Tibial artery (tissue), 4 donors: ENCODE measurements at regions not wholly inside any gene's neighbourhood (a gene's known extent, or its start where the extent isn't known, plus 50 kb on each side); places are given as distances from the start of the nearest gene placed in this dataset.

Experiments used
- DNase-seq, 2 donors: peaks; one replicate each; pipeline ENCODE4 v3.0.0-alpha.2; 2019
- H3K27ac ChIP-seq, 2 donors: fragments of 200-600 bp; sonication (generic) in 1 of 2; 1 replicate in 1 of 2; 2 replicates in 1 of 2; pipeline ENCODE4 v1.5.1; 2018 to 2019; ENCODE audit warnings: mild to moderate bottlenecking in 1 of 2
- H3K27me3 ChIP-seq, 2 donors: fragments of 200-600 bp; sonication (generic) in 1 of 2; one replicate each; pipeline versions ENCODE4 v1.5.1 to v1.6.0; 2016 to 2019
- H3K36me3 ChIP-seq, 3 donors: fragments of 200-600 bp; sonication (generic) in 2 of 3; one replicate each; pipeline ENCODE4 v1.5.1; 2016 to 2019; ENCODE audit warnings: mild to moderate bottlenecking in 2 of 3
- H3K4me1 ChIP-seq, 4 donors: fragments of 200-600 bp; sonication (generic) in 2 of 4; 1 replicate in 3 of 4; 2 replicates in 1 of 4; pipeline ENCODE4 v1.5.1; 2016 to 2019
- H3K4me3 ChIP-seq, 2 donors: fragments of 200-600 bp; sonication (generic) in 1 of 2; 1 replicate in 1 of 2; 2 replicates in 1 of 2; pipeline ENCODE4 v1.5.1; 2018 to 2019; ENCODE audit warnings: mild to moderate bottlenecking in 2 of 2
- H3K9me3 ChIP-seq, 3 donors: fragments of 200-600 bp; sonication (generic) in 1 of 3; one replicate each; pipeline ENCODE4 v1.5.1; 2016 to 2019
- intact Hi-C: fragments of 100-400 bp; cut with DNase I; formaldehyde crosslinking; loops from one replicate; pipeline ENCODE4 v1.15.0; 2023; ENCODE audit warnings: low total_unique reads
- TF ChIP-seq, protein P1 (sequence below), 2 experiments: fragments of 200-600 bp in 1 of 2; fragments of 450-650 bp in 1 of 2; IDR thresholded peaks; one replicate each; pipeline ENCODE4 v1.5.1; 2017 to 2019; ENCODE audit warnings: antibody characterized with exemption in 2 of 2, mild to moderate bottlenecking in 1 of 2, moderate library complexity in 1 of 2

DNA sequence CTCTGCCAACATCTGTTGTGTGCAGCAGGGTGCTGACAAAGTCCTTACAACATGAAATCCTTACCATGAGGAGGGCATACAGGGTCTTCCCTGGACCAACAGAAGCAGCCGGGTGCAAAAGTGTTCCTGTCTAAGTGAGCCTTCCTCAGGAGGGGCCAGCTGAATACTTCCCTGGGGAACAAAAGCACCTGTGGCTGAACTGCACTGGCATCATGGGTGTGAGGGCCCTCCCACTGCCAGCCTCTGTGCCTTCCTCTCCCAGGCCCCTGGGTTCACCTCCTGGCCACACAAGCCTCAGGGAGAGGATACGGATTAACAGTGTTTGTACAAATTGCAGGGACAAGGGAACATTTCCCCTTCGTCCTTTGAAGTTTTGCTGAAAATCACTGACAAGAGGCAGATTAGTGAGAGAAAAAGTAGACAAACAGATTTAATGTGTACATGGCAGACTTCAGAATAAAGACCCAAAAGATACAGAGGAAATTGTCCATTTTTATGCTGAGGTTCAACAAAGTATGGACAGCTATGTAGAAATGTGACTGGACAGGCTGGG is 91.0 kb upstream of the PPM1J start:
- Histone ChIP-seq H3K36me3 (no peaks in the 10 kb centered on the region), H3K4me3 (no peak overlapping the region), H3K4me1 (no peaks in the 10 kb centered on the region), H3K9me3 (no peaks in the 10 kb centered on the region), H3K27me3 (no peaks in the 10 kb centered on the region), H3K27ac (no peak overlapping the region)
- DNase-seq: no peak
- intact Hi-C loops: no loop called here
- TF ChIP-seq, protein P1, sequence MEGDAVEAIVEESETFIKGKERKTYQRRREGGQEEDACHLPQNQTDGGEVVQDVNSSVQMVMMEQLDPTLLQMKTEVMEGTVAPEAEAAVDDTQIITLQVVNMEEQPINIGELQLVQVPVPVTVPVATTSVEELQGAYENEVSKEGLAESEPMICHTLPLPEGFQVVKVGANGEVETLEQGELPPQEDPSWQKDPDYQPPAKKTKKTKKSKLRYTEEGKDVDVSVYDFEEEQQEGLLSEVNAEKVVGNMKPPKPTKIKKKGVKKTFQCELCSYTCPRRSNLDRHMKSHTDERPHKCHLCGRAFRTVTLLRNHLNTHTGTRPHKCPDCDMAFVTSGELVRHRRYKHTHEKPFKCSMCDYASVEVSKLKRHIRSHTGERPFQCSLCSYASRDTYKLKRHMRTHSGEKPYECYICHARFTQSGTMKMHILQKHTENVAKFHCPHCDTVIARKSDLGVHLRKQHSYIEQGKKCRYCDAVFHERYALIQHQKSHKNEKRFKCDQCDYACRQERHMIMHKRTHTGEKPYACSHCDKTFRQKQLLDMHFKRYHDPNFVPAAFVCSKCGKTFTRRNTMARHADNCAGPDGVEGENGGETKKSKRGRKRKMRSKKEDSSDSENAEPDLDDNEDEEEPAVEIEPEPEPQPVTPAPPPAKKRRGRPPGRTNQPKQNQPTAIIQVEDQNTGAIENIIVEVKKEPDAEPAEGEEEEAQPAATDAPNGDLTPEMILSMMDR (IDR thresholded peaks at IDR 0.05): no peak

DNA sequence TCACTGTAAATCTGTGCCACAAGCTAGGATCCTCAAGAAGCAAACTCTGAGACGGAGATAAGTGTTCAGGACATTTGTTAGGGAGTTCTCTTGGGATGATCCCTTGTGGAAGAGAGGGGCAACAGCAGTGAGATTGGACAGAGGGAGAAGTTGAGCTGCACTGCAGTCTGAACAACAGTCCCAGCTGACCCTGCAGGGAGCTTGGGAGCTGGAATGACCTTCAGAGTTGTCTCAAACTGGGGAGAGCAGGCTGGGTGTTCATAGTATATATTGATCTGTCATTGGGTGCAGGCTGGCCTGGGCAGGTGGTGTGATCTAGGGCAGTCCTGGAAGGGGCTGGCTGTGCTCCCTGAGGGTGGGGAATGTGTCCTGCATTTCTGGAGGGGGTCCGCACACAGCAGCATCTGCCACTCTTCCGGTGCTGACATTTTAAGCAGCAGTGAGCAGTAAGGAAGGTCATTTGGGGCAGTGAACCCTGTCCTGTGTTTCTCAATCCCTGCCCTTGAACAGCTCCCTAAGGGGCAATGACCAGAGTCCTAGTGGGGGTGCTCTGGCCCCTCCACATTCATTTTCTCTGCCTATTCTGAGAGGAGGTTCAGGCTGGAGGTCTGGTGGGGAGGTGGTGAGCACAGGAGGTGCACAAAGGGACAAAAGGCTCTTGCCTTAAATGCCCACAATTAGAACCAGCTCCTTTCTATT is 90.2 kb upstream of the PPM1J start:
- DNase-seq: no peak
- H3K27me3 ChIP-seq: no peaks in the 10 kb centered on the region
- no peaks in the 10 kb centered on the region for H3K36me3 ChIP-seq
- H3K4me1 ChIP-seq: no peaks in the 10 kb centered on the region
- H3K9me3 ChIP-seq: no peaks in the 10 kb centered on the region
- H3K27ac ChIP-seq: no peak overlapping the region
- intact Hi-C loops: no loop called here
- H3K4me3 ChIP-seq: no peak overlapping the region
- TF ChIP-seq, protein P1 (IDR thresholded peaks at IDR 0.05): no peak

DNA sequence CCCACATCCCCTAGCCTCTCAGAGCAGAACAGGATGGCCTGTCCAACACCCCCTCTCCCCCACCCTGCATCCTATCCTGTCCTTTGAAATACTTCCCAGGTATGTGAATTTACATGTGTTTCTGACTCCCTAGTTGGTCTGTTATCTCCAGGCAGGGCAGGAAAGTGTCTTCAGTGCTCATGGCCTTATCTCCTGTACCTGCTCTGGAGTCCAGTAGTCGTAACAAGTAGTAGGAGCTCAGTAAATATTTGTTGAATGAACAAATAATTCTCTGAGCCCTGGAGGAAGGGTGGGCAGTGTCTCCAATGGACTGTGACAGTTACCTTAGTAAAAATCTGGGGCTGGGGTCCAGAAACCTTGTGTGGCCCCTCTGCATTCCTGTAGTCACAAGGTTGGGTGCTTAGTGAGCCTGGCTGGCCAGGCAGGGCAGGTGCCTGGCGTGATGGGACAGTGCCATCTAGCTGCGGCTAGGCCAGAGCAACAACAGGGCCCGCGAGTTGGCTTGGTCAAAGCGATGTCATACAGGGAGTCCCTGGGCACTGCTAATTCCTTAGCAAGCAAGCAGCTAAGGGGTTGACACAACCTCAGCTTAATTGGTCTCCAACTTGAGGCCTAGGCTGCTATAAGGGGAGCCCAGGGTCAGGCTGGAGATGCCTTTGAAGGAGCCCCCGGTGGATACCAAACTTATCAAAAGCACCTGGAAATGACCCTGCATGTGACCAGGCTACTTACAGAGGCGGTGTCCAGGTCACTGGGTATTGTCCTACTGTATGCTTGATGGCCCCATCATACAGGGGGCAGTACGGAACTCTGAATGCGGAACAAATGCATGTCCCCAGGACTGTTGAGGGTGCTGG is 89.0 kb upstream of the PPM1J start:
- TF ChIP-seq, protein P1 (IDR thresholded peaks at IDR 0.05): peak; percentile 41 to 48
- intact Hi-C loops: loop anchor here (5.0 kb wide), 1 partner anchor 87 kb away; the partner anchor contains the start of gene PPM1J
- DNase-seq: peak; percentile 25 to 69

DNA sequence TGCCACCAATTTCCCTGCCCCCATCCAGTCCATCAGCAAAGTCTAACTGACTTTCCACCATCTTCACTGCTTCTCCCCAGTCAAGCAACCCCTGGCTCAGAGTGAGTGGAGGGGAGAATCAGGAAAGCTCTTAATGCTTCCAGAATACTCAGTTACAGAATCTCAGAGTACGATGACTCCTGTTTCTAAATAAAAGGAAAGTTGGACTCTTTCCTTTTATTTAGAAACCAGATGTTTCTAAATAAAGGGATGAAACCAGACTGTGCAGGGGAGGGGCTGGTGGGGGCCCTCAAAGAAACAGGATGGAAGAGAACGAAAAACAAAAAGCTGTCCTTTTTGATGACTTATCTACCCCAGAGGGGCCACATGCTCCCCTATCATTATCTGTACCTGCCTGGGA is 85.2 kb upstream of the PPM1J start:
- no peak overlapping the region for H3K27ac ChIP-seq
- no peak for DNase-seq
- no peaks in the 10 kb centered on the region for H3K27me3 ChIP-seq
- H3K9me3 ChIP-seq: no peaks in the 10 kb centered on the region
- intact Hi-C loops: loop anchor here (5.0 kb wide), 1 partner anchor 83 kb away; the partner anchor contains the start of gene PPM1J
- TF ChIP-seq, protein P1 (IDR thresholded peaks at IDR 0.05): no peak
- no peaks in the 10 kb centered on the region for H3K36me3 ChIP-seq
- H3K4me3 ChIP-seq: no peak overlapping the region
- H3K4me1 ChIP-seq: no peaks in the 10 kb centered on the region

More for the DNA sequence above, 89.0 kb upstream of the PPM1J start:
- no peaks in the 10 kb centered on the region for H3K36me3 ChIP-seq
- H3K4me3 ChIP-seq: no peak overlapping the region
- H3K9me3 ChIP-seq: no peaks in the 10 kb centered on the region
- no peak overlapping the region for H3K27ac ChIP-seq
- no peaks in the 10 kb centered on the region for H3K4me1 ChIP-seq
- no peaks in the 10 kb centered on the region for H3K27me3 ChIP-seq

DNA sequence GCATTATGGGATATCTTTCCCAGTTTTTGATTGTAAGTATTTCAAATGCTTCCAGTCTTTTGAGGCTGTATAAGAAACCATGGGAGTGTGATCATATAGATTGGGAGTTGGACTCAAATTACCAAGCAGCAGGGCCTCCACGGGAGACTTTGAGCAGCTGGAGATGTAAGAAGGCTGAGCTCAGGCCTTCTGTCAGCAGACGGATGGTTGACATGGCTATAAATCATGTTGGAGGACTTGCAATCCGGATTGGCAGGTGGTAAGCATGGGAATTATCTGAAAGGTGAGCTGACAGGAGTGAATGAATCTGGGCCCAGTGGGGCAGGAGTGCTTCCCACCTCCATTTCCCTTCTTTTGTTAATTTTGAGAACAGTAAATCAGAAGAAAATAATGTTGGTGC is 83.2 kb upstream of the PPM1J start:
- H3K36me3 ChIP-seq: no peaks in the 10 kb centered on the region
- no peak for DNase-seq
- no peaks in the 10 kb centered on the region for H3K4me1 ChIP-seq
- no peaks in the 10 kb centered on the region for H3K27me3 ChIP-seq
- H3K4me3 ChIP-seq: no peak overlapping the region
- no peak overlapping the region for H3K27ac ChIP-seq
- H3K9me3 ChIP-seq: no peaks in the 10 kb centered on the region
- TF ChIP-seq, protein P1 (IDR thresholded peaks at IDR 0.05): no peak
- intact Hi-C loops: no loop called here
